HepG2 (cell line): ENCODE measurements at regions not wholly inside any gene's neighbourhood (a gene's known extent, or its start where the extent isn't known, plus 50 kb on each side); places are given as distances from the start of the nearest gene placed in this dataset.

ENCODE experiments used
- ATF1 ChIP-seq: IDR thresholded peaks from 2 replicates; pipeline ENCODE4 v1.6.1; 2016; ENCODE audit warnings: mild to moderate bottlenecking, control low read depth
- HMG20A ChIP-seq: IDR thresholded peaks from 2 replicates; pipeline ENCODE4 v1.6.1; 2016; ENCODE audit warnings: borderline replicate concordance
- IRF2 ChIP-seq: IDR thresholded peaks from 2 replicates; pipeline ENCODE4 v1.6.1; 2018; ENCODE audit warnings: missing genetic modification reagents, missing compliant biosample characterization
- JUN ChIP-seq: sonication (generic); formaldehyde crosslinking; IDR thresholded peaks from 2 replicates; pipeline ENCODE4 v1.4.0; 2020; ENCODE audit warnings: mild to moderate bottlenecking, missing genetic modification reagents
- MAFK ChIP-seq, 2 experiments: IDR thresholded peaks in 1 of 2; conservative IDR thresholded peaks in 1 of 2; 2 replicates each; pipeline ENCODE4 v1.6.1; 2011; ENCODE audit warnings: improper control_type of control experiment in 2 of 2, low read length in 2 of 2
- MTA3 ChIP-seq: sonication (generic); formaldehyde crosslinking; IDR thresholded peaks from 2 replicates; pipeline ENCODE4 v1.4.0; 2020; ENCODE audit warnings: missing genetic modification reagents
- POLR2A ChIP-seq, 2 experiments: IDR thresholded peaks; 2 replicates each; pipeline ENCODE4 v1.6.1; 2011; ENCODE audit warnings: low read depth in 2 of 2, low read length in 2 of 2, mild to moderate bottlenecking in 1 of 2, moderate library complexity in 1 of 2; ENCODE audit not compliant: insufficient read depth in 1 of 2
- SMC3 ChIP-seq: IDR thresholded peaks from 2 replicates; pipeline ENCODE4 v1.6.1; 2011; ENCODE audit warnings: low read length, improper control_type of control experiment
- ZNF564 ChIP-seq: sonication (generic); formaldehyde crosslinking; IDR thresholded peaks from 2 replicates; pipeline ENCODE4 v1.8.1; 2023; ENCODE audit warnings: mild to moderate bottlenecking, missing genetic modification reagents
- TF ChIP-seq, protein P1 (sequence below): IDR thresholded peaks from 2 replicates; pipeline ENCODE4 v1.6.1; 2016; ENCODE audit warnings: missing compliant biosample characterization, missing genetic modification reagents, borderline replicate concordance
- TF ChIP-seq, protein P2 (sequence below): sonication (generic); formaldehyde crosslinking; IDR thresholded peaks from 2 replicates; pipeline ENCODE4 v1.5.0; 2020; ENCODE audit warnings: mild to moderate bottlenecking, missing genetic modification reagents, moderate library complexity
- TF ChIP-seq, protein P3 (sequence below): IDR thresholded peaks from 2 replicates; pipeline ENCODE4 v1.6.1; 2012; ENCODE audit warnings: low read depth, low read length, improper control_type of control experiment
- TF ChIP-seq, protein P4 (sequence below): sonication (generic); formaldehyde crosslinking; IDR thresholded peaks from 2 replicates; pipeline ENCODE4 v1.8.0; 2022; ENCODE audit warnings: mild to moderate bottlenecking, missing genetic modification reagents, borderline replicate concordance

DNA sequence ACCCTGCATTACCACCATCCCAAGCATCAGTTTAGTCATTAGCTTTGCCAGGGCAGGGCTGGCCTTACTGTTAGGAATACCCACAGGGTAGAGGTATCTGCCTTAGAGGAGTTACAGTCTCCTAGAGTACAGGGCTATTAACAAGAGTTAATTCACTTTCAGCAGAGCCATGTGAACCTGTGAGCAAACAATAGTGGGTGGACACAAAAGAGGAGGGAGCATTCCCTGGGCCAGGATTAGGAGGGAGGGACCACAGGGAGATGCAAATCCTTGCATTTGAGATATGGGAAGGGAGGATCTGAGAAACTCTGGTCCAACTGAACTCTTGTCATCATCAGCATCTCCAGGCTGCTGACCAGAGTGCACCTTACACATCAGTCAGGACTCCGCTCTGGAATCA, 51.1 kb upstream of the IGSF21 start:
- TF ChIP-seq HMG20A (CRISPR knock-in tag), result no peak
- TF ChIP-seq SMC3, result no peak
- TF ChIP-seq ZNF564 (CRISPR knock-in tag), result no peak
- TF ChIP-seq, protein P1, sequence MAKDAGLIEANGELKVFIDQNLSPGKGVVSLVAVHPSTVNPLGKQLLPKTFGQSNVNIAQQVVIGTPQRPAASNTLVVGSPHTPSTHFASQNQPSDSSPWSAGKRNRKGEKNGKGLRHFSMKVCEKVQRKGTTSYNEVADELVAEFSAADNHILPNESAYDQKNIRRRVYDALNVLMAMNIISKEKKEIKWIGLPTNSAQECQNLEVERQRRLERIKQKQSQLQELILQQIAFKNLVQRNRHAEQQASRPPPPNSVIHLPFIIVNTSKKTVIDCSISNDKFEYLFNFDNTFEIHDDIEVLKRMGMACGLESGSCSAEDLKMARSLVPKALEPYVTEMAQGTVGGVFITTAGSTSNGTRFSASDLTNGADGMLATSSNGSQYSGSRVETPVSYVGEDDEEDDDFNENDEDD (CRISPR knock-in tag), result no peak
- no peak for TF ChIP-seq MTA3
- no peak for TF ChIP-seq POLR2A (IDR thresholded peaks at IDR 0.05; ENCODE audit: insufficient read depth in 1 of 2, low read depth in 2 of 2, low read length in 2 of 2)
- TF ChIP-seq, protein P2, sequence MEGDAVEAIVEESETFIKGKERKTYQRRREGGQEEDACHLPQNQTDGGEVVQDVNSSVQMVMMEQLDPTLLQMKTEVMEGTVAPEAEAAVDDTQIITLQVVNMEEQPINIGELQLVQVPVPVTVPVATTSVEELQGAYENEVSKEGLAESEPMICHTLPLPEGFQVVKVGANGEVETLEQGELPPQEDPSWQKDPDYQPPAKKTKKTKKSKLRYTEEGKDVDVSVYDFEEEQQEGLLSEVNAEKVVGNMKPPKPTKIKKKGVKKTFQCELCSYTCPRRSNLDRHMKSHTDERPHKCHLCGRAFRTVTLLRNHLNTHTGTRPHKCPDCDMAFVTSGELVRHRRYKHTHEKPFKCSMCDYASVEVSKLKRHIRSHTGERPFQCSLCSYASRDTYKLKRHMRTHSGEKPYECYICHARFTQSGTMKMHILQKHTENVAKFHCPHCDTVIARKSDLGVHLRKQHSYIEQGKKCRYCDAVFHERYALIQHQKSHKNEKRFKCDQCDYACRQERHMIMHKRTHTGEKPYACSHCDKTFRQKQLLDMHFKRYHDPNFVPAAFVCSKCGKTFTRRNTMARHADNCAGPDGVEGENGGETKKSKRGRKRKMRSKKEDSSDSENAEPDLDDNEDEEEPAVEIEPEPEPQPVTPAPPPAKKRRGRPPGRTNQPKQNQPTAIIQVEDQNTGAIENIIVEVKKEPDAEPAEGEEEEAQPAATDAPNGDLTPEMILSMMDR (CRISPR knock-in tag), result no peak
- TF ChIP-seq, protein P3, sequence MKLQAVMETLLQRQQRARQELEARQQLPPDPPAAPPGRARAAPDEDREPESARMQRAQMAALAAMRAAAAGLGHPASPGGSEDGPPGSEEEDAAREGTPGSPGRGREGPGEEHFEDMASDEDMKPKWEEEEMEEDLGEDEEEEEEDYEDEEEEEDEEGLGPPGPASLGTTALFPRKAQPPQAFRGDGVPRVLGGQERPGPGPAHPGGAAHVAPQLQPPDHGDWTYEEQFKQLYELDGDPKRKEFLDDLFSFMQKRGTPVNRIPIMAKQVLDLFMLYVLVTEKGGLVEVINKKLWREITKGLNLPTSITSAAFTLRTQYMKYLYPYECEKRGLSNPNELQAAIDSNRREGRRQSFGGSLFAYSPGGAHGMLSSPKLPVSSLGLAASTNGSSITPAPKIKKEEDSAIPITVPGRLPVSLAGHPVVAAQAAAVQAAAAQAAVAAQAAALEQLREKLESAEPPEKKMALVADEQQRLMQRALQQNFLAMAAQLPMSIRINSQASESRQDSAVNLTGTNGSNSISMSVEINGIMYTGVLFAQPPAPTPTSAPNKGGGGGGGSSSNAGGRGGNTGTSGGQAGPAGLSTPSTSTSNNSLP, result no peak
- no peak for TF ChIP-seq IRF2
- TF ChIP-seq, protein P4, sequence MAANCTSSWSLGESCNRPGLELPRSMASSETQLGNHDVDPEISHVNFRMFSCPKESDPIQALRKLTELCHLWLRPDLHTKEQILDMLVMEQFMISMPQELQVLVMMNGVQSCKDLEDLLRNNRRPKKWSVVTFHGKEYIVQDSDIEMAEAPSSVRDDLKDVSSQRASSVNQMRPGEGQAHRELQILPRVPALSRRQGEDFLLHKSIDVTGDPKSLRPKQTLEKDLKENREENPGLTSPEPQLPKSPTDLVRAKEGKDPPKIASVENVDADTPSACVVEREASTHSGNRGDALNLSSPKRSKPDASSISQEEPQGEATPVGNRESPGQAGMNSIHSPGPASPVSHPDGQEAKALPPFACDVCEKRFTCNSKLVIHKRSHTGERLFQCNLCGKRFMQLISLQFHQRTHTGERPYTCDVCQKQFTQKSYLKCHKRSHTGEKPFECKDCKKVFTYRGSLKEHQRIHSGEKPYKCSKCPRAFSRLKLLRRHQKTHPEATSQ, result no peak
- TF ChIP-seq MAFK (conservative IDR thresholded peaks at IDR 0.05 in 1 of 2, IDR thresholded peaks at IDR 0.05 in 1 of 2; ENCODE audit: low read length in 2 of 2), result no peak
- no peak for TF ChIP-seq ATF1 (CRISPR knock-in tag)
- no peak for TF ChIP-seq JUN
